HFF-Myc (cell line): ENCODE measurements at regions not wholly inside any gene's neighbourhood (a gene's known extent, or its start where the extent isn't known, plus 50 kb on each side); places are given as distances from the start of the nearest gene placed in this dataset.

Source experiments
- DNase-seq: peaks from one replicate; pipeline ENCODE4 v3.0.0-alpha.2; 2011; ENCODE audit warnings: low read depth; ENCODE audit errors: extremely low read depth
- H3K4me3 ChIP-seq: replicated peaks from 2 replicates; pipeline ENCODE4 v1.5.1; 2011; ENCODE audit warnings: low read depth, mild to moderate bottlenecking, control low read depth, low read length
- TF ChIP-seq, protein P1 (sequence below): IDR thresholded peaks from 2 replicates; pipeline ENCODE4 v1.5.1; 2012; ENCODE audit warnings: mild to moderate bottlenecking, low read depth, low read length, control low read depth; ENCODE audit errors: missing control alignments

DNA sequence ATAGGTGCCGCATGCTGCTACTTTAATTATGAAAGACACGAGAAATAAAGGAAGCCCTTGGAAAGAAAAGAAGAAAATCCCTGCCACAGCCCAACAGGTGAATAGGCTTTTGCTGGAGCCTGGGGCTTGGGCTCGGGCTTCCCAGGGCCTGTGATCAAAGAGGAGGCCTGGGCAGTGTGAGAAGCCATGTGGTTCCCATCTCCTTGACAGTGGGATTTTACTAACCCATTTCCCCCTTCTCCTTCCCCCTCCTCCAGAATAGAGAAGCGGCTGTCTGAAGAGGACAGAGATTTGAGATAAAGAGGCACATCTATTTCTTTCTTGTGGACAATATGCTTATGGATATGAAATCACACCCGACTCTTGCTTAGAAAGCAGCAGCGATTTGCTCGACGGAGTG is 369.1 kb downstream of the MCTP2 start:
- H3K4me3 ChIP-seq, result no peak overlapping the region
- TF ChIP-seq, protein P1, sequence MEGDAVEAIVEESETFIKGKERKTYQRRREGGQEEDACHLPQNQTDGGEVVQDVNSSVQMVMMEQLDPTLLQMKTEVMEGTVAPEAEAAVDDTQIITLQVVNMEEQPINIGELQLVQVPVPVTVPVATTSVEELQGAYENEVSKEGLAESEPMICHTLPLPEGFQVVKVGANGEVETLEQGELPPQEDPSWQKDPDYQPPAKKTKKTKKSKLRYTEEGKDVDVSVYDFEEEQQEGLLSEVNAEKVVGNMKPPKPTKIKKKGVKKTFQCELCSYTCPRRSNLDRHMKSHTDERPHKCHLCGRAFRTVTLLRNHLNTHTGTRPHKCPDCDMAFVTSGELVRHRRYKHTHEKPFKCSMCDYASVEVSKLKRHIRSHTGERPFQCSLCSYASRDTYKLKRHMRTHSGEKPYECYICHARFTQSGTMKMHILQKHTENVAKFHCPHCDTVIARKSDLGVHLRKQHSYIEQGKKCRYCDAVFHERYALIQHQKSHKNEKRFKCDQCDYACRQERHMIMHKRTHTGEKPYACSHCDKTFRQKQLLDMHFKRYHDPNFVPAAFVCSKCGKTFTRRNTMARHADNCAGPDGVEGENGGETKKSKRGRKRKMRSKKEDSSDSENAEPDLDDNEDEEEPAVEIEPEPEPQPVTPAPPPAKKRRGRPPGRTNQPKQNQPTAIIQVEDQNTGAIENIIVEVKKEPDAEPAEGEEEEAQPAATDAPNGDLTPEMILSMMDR, result no peak
- DNase-seq, result no peak

DNA sequence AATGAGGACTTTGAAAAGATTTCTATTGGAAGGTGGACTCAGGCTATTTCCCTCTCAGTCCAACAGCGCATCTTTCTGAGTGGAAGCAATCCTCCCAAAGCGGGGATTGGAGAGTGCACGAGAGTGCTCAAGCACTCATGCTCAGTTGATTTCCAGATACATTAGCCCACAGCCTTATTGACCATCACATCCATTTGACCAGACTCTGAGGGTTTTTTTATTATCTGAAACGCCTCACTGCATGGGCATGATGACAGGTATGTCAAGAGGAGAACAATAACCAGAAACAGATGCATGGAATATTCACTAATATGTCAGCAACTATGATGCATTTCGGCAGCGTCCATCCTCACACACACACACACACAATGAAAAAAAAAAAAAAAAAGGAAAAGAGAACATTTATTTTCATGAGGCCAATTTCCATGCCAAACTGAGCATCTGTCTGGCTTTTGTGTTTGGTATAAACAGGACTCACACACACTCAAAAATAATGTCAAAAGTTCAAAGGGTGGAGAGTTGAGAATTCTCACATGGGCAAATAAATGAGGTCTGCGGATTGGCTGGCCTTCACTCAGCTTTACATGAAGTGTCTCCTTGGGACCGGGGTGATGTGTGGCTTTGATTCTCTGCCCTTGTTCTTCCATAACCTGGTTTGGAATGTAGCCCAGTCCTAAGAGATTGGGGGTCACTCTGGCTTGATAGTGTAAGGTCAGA is 371.6 kb downstream of the MCTP2 start:
- H3K4me3 ChIP-seq, result no peak overlapping the region
- DNase-seq, result no peak
- TF ChIP-seq, protein P1, result no peak

DNA sequence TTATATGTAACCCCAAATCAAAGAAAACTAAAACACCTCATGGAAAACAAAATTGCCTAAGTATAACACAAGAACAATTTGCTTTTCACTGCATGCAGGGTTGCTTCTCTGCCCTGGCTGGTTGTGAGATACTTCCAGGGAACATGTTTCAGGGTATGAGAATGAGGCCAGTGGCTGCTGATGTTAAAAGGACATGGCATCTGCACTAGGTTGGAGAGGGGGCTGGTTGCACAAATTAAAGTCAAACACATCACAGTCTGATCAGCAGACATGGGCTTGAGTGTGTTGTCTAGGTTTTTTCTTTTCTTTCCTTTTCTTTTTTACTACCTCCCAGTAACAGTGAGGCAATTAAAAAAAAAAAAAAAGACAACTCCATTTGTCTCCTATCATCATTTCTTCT is 374.9 kb downstream of the MCTP2 start:
- no peak overlapping the region for H3K4me3 ChIP-seq
- TF ChIP-seq, protein P1, result no peak
- no peak for DNase-seq

DNA sequence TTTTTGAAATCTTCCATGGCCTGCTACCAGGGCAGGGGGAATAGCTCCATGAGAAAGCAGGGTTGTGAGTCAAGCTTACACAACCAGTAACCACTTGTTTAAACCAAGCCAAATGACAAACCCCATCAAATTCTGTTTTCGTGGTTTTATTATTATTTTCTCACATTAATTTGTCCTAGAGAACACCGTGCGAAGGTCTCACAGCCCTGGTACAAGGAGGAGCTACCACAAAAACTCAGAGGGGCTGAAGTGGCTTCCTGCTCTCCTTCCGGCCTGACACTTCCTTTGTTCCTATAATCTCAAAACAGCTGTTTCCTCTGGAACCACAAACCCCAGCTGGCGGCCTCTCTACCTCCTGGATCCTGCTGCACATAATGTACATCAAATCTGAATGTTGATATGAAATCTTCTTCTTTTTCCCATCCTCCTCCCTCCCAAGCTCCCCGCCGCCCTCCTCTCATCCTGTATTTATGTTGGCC is 375.9 kb downstream of the MCTP2 start:
- TF ChIP-seq, protein P1, result no peak
- no peak for DNase-seq
- H3K4me3 ChIP-seq, result no peak overlapping the region

DNA sequence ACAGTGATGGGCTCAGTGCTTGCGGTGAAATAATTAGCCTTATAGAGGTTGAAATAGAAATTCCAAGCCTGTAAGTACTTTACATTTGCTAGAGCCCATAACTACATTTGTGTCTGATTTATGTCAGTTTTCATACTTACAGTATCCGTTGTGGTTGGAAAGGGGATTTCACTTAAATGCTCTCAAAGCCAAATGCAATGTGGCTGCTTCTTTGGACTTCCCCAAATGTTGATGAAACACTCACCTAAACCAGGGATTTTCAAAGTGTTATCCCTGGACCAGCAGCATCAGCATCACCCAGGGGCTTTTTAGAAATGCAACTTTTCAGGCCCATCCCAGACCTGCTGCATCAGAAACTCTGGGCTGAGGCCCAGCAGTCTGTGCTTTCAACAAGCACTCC is 378.7 kb downstream of the MCTP2 start:
- TF ChIP-seq, protein P1, result no peak
- no peak overlapping the region for H3K4me3 ChIP-seq
- DNase-seq, result no peak

DNA sequence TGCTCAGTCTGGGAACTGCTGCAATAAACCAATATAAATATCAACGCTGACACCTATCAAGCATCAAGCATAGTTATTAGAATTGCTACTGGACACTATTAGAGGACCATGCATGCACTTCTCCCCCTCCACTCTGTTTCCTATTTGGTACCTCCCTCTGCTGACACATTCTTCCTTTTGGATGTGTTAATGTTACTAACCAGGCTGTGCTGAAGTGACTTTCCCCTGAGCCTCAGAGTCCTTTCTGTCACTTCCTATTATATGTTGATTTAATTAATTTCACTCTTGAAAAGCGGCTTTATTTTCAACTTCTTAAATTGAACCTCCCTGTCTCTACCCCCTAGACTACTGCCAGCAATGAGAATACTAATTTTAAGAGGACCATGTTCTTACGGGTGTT is 379.1 kb downstream of the MCTP2 start:
- TF ChIP-seq, protein P1, result no peak
- no peak for DNase-seq
- H3K4me3 ChIP-seq, result no peak overlapping the region

DNA sequence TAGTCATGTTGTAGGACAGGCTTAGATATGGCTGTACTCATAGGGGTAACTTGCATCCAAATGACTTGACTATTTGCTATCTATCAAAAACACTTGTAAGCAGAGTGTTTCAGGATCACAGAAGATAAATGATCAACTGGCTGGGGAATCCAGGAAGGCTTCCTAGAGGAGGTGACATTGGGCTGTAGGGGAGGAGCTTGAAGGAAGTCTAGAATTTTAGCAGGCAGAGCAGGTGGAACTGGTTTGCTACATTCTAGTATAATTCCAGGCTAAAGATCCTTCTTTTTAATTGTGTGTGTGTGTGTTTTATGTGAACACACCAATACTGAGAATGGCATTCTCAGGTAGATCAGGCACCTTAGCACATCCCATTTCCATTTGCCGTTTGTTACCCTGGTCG is 380.3 kb downstream of the MCTP2 start:
- no peak overlapping the region for H3K4me3 ChIP-seq
- TF ChIP-seq, protein P1, result no peak
- DNase-seq, result no peak
